AG20443 (cell line): ENCODE measurements at regions not wholly inside any gene's neighbourhood (a gene's known extent, or its start where the extent isn't known, plus 50 kb on each side); places are given as distances from the start of the nearest gene placed in this dataset.

Experiments
- DNase-seq: peaks from one replicate; pipeline ENCODE4 v3.0.0; 2012; ENCODE audit warnings: low spot score, mixed read lengths

DNA sequence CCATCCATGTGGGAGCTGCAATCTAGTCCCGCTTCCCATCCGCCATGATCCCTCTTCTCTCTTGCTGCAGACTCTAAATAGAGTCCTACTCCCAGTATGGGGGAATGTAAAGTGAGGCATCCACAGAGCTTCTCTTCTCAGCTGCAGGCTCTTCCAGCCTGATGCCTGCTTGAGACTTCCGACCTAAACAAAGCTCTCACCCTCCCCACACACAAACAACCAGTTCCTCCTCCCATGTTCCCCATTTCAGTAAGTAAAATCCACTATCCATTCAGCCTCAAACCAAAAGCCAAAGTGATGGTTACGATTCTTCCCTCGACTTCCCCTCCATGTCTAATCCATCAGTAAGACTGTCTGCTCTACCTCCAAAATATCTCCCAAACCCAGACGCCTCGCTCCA is 108.2 kb upstream of the NFE2L3 start:
- DNase-seq, result no peak

GRCh38 chr7:26044320-26044719 is 107.7 kb upstream of the NFE2L3 start:
- no peak for DNase-seq

- no peak for DNase-seq
Measured at GRCh38 chr7:26046150-26046549, 105.8 kb upstream of the NFE2L3 start.

DNA sequence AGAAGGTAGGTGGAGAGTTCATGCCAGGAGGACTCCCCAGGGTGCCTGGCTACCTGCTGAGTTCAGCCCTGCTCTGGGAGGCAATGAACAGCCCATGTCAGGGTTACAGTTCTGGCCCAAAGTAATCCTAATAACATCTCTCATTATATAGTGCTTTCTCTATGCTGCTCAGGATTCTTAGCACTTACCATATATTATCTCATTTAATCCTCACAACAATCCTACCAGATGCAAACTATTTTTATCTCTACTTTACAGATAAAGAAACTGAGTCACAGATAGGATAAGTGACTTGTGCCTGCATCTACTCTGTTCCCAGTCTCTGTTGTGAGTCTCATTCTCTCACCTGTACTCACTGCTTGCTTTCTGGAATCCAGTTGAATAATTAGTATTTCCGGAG is 105.1 kb upstream of the NFE2L3 start:
- no peak for DNase-seq

DNA sequence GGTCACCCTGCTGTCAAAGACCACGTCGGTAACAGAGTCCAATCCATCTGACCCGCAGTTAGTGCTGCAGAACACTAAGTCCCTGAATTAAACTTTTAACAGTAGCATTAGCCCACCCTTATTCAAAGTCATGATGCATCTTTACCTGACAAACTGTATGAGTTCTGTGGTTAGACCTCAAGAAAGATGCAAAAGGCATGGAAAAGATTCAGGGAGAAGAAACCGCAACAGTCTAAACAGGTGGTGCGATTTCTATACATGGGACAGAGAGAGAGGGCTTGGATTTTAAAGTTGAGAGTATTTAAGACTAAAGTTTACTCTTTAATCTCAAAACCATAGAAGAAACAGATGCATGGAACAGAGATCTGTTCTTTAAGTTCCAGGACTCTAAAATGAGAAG is 103.3 kb upstream of the NFE2L3 start:
- DNase-seq, result no peak

GRCh38 chr7:26049081-26049480 is 102.9 kb upstream of the NFE2L3 start:
- no peak for DNase-seq

DNA sequence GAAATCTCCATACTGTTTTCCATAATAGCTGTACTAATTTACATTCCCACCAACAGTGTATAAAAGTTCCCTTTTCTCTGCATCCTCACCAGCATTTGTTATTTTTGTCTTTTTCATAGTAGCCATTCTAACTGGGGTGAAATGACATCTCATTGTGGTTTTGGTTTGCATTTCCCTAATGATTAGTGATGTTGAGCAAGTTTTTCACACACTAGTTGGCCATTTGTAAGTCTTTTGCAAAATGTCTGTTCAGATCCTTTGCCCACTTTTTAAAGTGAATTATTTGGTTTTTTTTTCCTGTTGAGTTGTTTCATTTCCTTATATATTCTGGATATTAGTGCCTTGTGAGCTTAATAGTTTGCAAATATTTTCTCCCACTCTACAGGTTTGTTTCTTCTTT is 101.0 kb upstream of the NFE2L3 start:
- no peak for DNase-seq

DNA sequence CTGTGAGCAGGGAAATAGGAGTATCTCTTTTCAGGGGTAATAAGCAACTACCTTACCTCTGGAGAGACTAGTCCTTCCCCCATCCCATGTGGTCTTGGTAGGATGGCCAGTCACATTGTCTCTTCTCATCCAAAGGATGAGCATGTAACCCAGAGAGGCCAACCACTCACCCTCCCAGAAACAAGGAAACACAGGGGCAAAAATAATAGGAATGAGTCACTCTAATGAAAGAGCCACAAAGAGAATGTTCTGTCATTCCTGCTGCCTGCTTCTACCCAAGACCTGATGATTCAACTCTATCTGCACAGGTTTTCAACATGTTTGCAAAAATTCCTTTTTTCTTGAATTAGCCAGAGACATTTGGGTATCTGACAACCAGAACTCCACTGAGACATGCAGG is 99.3 kb upstream of the NFE2L3 start:
- no peak for DNase-seq

DNA sequence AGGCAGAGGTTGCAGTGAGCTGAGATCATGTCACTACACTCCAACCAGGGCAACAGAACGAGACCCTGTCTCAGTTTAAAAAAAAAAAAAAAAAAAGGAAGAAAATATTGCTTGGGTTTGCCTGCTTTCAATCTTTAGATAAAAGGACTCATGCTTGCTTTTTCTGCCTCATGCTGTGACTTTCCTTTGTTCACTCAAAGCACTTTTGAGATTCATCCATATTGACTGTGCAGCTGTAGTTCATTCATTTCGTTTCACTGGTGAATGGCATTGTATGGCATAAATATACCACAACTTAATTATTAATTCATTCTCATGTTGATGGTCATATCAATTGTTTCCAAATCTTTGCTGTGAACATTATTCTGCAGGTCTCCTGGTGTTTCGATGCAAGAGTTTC is 97.6 kb upstream of the NFE2L3 start:
- no peak for DNase-seq

DNA sequence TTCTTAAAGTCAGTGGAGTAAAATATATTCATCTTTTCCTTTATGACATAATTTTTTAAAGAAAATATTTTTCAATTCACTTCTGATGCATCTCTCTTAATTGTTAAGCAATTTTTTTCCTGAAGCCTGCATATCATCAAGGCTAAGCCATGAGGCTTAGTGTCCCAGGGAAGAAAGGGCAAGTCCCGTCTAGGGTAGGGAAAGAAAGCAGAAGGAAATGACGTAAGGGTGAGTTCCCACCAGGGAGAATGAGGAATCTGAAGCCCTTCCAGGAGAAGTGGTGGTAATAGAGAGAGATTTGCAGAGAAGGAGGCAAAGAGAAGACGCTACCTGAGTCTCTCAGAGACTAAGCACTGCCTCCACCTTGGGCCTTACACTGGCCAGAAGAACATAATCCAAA is 96.8 kb upstream of the NFE2L3 start:
- DNase-seq, result no peak

- DNase-seq, result no peak
Measured at GRCh38 chr7:26060733-26061677, 91.0 kb upstream of the NFE2L3 start.

GRCh38 chr7:26061678-26062603 is 90.1 kb upstream of the NFE2L3 start:
- DNase-seq, result peak; percentile 70

- DNase-seq, result no peak
Measured at GRCh38 chr7:26065652-26066051, 86.3 kb upstream of the NFE2L3 start.

DNA sequence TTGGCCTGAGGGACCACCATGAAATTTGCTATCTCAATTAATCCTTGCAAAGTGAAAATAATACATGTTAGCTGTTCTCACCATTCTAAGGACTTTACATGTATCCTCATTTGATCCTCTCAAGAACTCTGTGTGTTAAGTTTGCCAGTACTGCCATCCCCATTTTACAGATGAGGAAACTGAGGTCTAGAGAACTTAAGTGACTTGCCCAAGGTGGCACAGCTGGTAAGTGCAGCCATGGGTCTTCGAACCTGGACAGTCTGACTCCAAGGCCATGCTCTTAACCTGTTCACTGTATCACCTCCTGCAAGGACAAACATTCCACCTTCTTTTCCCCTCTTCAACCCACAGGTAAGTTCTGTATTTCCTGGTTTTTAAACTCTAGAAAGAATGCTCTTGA is 85.3 kb upstream of the NFE2L3 start:
- no peak for DNase-seq

- DNase-seq, result no peak
Measured at GRCh38 chr7:26070290-26070689, 81.7 kb upstream of the NFE2L3 start.

DNA sequence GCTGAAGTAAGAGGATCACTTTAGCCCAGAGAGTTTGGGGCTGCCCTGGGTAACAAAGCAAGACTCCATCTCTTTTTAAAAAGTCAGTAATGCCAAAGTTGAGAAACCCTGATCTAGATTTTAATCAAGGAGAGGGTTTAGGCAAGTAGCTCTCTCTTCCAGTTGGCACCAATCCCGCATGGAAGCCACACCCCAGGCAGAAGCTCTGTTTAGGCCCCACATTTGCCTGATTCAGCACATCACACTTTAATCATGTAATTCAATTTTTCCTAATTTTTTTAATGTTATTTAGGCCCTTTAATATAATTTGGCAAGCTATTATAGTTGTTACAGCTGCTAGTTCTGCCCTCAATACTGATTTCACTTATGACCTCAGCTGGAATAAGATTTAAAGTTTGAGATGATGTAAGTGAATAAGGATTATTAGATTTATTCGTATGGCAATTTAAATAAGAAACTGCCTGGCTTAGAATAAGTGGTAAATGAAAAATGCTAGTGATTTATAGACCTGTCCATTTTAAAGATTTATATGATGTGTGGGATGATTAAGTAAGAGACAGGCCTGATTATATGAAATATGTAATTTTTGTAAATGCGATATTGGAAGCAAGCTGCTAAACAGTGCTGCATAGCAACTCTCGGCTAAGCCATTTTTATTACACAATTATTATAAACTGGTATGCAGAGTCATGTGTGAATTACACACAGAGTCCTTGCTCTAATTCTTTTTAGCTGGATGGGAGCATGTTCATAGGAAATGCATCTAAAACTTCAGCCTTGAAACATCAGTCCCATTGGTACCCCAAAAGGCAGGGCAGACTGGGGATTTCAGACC is 80.2 kb upstream of the NFE2L3 start:
- DNase-seq, result no peak

GRCh38 chr7:26073041-26073440 is 79.0 kb upstream of the NFE2L3 start:
- DNase-seq, result no peak

GRCh38 chr7:26074919-26075318 is 77.1 kb upstream of the NFE2L3 start:
- DNase-seq, result no peak

DNA sequence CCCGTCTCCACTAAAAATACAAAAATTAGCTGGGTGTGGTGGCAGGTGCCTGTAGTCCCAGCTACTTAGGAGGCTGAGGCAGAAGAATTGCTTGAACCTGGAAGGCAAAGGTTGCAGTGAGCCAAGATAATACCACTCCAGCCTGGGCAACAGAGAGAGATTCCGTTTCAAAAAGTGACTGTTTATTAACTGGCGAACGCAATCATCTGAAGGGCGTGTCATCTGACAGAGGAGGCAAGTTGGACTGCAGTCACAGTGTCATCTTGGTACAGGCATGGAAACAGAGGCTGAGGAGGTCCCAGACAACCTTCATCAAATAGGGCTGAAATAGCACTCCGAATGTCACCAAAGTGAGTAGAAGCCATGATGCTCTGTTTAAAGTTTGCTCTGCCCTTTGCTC is 75.3 kb upstream of the NFE2L3 start:
- DNase-seq, result no peak

- DNase-seq, result peak; percentile 48
Measured at GRCh38 chr7:26078437-26079336, 73.3 kb upstream of the NFE2L3 start.

DNA sequence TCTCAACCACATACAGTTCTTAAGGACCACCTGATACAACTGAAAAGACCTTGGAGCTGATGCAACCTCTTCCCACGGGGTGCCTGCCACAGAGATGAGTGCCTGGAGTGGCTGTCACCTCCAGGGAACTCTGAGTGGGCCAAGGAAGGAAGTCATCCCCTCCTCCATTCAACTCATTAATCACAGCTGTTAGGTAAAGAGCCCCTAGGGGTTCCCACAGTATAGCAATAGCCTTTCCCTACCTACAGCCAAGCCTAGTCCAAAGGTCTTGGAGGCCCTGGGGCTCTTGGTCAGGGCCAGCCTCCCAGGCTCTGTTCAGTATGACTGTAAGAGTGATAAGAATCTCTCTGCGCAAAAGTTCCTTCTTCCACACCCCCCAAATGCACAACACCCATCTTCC is 70.4 kb upstream of the NFE2L3 start:
- no peak for DNase-seq
